Activated effector memory CD4-positive, alpha-beta T cell treated with anti-CD3 and anti-CD28 coated beads, Interleukin-2, amount 50 U/mL, for 16 hours (primary cell): ENCODE measurements at regions not wholly inside any gene's neighbourhood (a gene's known extent, or its start where the extent isn't known, plus 50 kb on each side); places are given as distances from the start of the nearest gene placed in this dataset.

Experiments used
- DNase-seq: peaks from one replicate; pipeline ENCODE4 v3.0.0-alpha.2; 2020

GRCh38 chr2:123085484-123085883, 939.6 kb upstream of the CNTNAP5 start:
- DNase-seq = no peak

- DNase-seq = no peak
Observed at GRCh38 chr2:123086613-123087385, 938.3 kb upstream of the CNTNAP5 start.

GRCh38 chr2:123091471-123091870, 933.6 kb upstream of the CNTNAP5 start:
- DNase-seq = no peak

- no peak for DNase-seq
Observed at GRCh38 chr2:123093199-123093598, 931.9 kb upstream of the CNTNAP5 start.

- DNase-seq = no peak
Observed at GRCh38 chr2:123095219-123095835, 929.8 kb upstream of the CNTNAP5 start.

GRCh38 chr2:123098619-123099018, 926.5 kb upstream of the CNTNAP5 start:
- no peak for DNase-seq

GRCh38 chr2:123101434-123101833, 923.7 kb upstream of the CNTNAP5 start:
- DNase-seq = no peak

GRCh38 chr2:123103902-123104301, 921.2 kb upstream of the CNTNAP5 start:
- DNase-seq = no peak

- no peak for DNase-seq
Observed at GRCh38 chr2:123116595-123116994, 908.5 kb upstream of the CNTNAP5 start.

GRCh38 chr2:123127236-123127635, 897.9 kb upstream of the CNTNAP5 start:
- no peak for DNase-seq

- no peak for DNase-seq
Observed at GRCh38 chr2:123128951-123129350, 896.1 kb upstream of the CNTNAP5 start.

- DNase-seq = no peak
Observed at GRCh38 chr2:123136419-123136818, 888.7 kb upstream of the CNTNAP5 start.

- no peak for DNase-seq
Observed at GRCh38 chr2:123144082-123144481, 881.0 kb upstream of the CNTNAP5 start.

GRCh38 chr2:123153041-123153440, 872.0 kb upstream of the CNTNAP5 start:
- DNase-seq = no peak

- DNase-seq = no peak
Observed at GRCh38 chr2:123154195-123154594, 870.9 kb upstream of the CNTNAP5 start.

- DNase-seq = no peak
Observed at GRCh38 chr2:123157016-123157415, 868.1 kb upstream of the CNTNAP5 start.

GRCh38 chr2:123162400-123163016, 862.6 kb upstream of the CNTNAP5 start:
- DNase-seq = no peak

- no peak for DNase-seq
Observed at GRCh38 chr2:123163398-123163797, 861.7 kb upstream of the CNTNAP5 start.

- DNase-seq = no peak
Observed at GRCh38 chr2:123164216-123164615, 860.9 kb upstream of the CNTNAP5 start.

GRCh38 chr2:123165616-123166015, 859.5 kb upstream of the CNTNAP5 start:
- DNase-seq = no peak

GRCh38 chr2:123179526-123179925, 845.6 kb upstream of the CNTNAP5 start:
- DNase-seq = no peak

GRCh38 chr2:123195957-123196356, 829.1 kb upstream of the CNTNAP5 start:
- DNase-seq = no peak

- DNase-seq = no peak
Observed at GRCh38 chr2:123200035-123200434, 825.1 kb upstream of the CNTNAP5 start.

- DNase-seq = no peak
Observed at GRCh38 chr2:123207245-123207644, 817.8 kb upstream of the CNTNAP5 start.
